ENCODE measurements at regions not wholly inside any gene's neighbourhood (a gene's known extent, or its start where the extent isn't known, plus 50 kb on each side); places are given as distances from the start of the nearest gene placed in this dataset.

DNA sequence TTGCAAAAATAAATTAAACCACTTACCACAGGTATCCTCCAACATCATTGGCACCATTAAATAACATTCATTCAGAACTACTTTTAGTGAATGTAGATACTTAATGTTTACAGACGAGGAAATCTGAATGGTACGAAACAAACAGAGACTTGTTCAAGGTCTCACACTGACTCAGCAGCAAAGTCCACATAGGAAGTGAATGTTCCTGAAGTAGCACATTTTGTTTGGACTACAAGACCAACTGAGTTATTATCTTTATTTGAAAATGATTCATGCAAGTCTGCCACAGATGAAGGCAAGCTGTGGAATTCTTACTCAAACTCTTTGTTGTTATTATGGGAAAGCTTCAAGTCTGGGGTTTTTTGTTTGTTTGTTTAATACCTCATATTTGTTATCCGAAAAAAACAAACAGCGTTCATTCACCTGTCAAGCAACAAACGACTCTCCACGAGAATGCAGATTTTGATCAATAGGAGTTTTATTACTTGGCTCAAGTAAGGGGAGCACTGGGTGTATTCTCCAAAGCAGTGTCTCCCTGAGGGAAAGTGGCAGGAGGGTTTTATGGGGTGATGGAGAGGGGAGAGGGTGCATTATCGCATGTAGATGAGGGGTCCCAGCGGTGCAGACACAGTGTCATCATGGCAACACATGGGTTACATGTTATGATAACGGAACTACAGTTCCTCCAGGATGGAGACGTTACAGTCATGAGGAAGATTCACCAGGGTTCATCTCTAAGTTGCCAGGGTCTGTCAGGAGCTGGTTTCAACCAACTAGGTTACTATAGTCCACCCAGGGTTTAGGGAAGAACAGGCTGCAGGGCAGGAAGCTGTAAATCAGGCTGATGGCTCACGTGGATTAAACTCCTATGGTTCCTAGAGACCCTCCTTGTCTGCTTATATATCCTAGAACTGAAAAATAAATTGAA is 147.7 kb upstream of the AKR1E2 start:
- CTCF ChIA-PET, result interaction anchor here (1.4 to 2.2 kb wide), 4 partner anchors 13 to 21 kb away, joined by 4 to 9 read pairs (median 5); no protein-coding TSS in a partner anchor
- H3K4me3 ChIP-seq (ENCODE audit: low read depth, low read length), result no peak overlapping the region
- TF ChIP-seq, protein P1, sequence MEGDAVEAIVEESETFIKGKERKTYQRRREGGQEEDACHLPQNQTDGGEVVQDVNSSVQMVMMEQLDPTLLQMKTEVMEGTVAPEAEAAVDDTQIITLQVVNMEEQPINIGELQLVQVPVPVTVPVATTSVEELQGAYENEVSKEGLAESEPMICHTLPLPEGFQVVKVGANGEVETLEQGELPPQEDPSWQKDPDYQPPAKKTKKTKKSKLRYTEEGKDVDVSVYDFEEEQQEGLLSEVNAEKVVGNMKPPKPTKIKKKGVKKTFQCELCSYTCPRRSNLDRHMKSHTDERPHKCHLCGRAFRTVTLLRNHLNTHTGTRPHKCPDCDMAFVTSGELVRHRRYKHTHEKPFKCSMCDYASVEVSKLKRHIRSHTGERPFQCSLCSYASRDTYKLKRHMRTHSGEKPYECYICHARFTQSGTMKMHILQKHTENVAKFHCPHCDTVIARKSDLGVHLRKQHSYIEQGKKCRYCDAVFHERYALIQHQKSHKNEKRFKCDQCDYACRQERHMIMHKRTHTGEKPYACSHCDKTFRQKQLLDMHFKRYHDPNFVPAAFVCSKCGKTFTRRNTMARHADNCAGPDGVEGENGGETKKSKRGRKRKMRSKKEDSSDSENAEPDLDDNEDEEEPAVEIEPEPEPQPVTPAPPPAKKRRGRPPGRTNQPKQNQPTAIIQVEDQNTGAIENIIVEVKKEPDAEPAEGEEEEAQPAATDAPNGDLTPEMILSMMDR (IDR thresholded peaks at IDR 0.05; ENCODE audit: insufficient read depth, low read length, missing control alignments), result no peak
- POLR2A ChIA-PET, result no interaction called here
- DNase-seq (ENCODE audit: low read depth, low spot score), result no peak

DNA sequence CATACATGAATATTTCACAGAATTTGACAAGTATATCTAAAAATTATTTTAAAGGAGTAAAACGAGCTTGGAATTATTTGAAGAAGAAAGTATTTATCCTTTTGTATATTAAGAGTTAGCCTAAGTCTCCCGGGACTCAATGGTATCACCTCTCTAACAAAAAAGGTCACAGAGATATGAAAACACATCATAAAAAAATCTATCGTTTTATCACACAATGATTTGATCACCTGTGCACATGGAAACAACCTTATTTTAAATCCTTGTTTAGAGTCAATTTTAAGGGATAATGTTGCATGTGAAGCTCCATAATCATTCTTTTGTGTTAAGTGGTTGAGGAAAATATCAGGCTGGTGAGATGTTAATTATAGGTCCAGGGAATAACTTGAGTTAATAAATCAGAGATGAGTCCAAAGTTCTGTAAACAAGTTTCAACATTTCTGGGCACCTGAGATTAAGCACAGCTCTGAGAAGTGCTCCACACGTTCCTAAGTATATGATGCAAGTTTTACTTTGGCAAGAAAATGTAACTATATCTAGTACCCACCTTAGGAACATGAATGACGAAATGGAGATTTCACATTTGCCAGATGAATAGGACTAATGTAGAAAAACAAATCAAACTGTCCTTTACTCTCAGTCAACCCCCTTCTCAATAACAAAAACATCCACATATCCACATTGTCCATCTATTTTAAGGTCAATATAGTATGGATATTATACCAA is 148.5 kb upstream of the AKR1E2 start:
- no peak overlapping the region for H3K4me3 ChIP-seq (ENCODE audit: low read depth, low read length)
- CTCF ChIA-PET, result interaction anchor here (1.4 to 2.2 kb wide), 4 partner anchors 12 to 20 kb away, joined by 4 to 9 read pairs (median 5); no protein-coding TSS in a partner anchor
- TF ChIP-seq, protein P1 (IDR thresholded peaks at IDR 0.05; ENCODE audit: insufficient read depth, low read length, missing control alignments), result no peak
- POLR2A ChIA-PET, result no interaction called here
- DNase-seq (ENCODE audit: low read depth, low spot score), result no peak

DNA sequence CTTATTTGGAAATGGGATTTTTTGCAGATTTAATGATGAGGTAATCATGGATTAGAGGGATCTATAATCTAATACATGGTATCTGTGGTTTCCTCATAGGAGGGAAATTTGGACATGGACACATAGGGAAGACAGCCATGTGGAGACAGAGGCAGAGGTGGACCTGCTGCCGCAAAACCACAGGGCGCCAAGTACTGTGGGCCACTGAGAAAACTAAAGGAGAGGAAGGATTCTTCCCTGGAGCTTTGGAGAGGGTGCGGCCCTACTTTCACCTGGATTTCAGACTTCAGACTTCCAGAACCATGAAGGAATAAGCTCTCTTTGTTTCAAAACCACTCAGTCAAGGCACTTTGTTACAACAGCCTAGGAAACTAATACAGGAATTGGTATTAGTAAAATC is 149.4 kb upstream of the AKR1E2 start:
- CTCF ChIA-PET, result interaction anchor here (1.4 to 1.7 kb wide), 3 partner anchors 15 to 20 kb away, joined by 4 to 5 read pairs (median 5); no protein-coding TSS in a partner anchor
- TF ChIP-seq, protein P1 (IDR thresholded peaks at IDR 0.05; ENCODE audit: insufficient read depth, low read length, missing control alignments), result no peak
- POLR2A ChIA-PET, result no interaction called here

DNA sequence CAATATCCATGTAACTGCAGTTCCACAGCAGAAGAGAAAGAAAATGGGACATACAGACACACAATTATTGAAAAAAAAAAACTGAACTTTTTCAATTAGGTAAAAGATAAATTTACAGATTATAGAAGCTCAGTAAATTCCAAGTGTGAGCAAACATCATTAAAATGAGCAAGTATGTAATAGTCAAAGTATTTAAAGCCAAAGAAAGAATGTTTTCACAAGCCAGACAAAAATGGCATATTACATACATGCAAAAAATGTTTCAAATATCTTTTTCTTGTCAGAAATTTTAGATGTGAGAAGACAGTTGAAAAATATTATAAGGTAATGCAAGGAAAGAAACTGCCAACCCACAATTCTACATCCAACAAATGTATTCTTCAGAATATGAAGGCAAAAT is 150.2 kb upstream of the AKR1E2 start:
- CTCF ChIA-PET, result no interaction called here
- H3K4me3 ChIP-seq (ENCODE audit: low read depth, low read length), result no peak overlapping the region
- DNase-seq (ENCODE audit: low read depth, low spot score), result no peak
- TF ChIP-seq, protein P1 (IDR thresholded peaks at IDR 0.05; ENCODE audit: insufficient read depth, low read length, missing control alignments), result no peak
- POLR2A ChIA-PET, result interaction anchor here (0.7 kb wide), 1 partner anchor 350 kb away, joined by 3 read pairs; no protein-coding TSS in a partner anchor

More for the DNA sequence above, 149.4 kb upstream of the AKR1E2 start:
- H3K4me3 ChIP-seq (ENCODE audit: low read depth, low read length), result no peak overlapping the region
- DNase-seq (ENCODE audit: low read depth, low spot score), result no peak

DNA sequence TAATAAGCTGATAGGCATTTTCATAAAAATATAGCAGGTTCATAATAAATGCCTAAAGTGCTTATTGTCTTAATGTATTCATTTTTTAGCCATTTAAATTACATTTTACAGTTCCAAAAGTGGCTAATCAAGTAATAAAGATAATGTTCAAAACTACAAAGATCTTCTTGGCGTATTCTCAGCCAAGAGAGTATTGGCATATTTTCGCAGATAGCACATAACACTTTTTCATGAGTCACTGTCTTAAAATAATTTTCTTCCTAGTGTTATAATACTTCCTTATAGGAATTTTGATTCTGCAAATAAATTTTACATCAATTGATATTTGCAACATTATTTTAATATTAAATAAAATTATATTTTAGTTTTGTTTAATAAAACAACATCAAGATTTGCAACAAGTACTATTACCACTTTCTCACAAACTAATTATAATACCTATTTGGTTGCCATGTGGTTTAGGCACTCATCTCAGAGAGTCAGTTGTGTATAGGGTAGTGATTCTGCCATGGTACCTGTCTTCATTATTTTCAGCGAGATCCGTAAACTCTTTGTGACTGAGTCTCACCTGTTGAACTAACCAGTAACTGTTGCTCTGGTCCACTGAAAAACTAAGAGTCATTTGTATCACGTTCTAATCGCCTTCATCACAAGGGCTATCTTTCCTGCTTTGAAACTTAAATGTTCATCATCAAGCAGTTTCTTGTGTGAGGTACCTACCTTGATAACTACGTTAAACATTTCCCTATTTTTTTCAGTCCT is 152.5 kb upstream of the AKR1E2 start:
- ChIA-PET CTCF (interaction anchor here (1.9 kb wide), 1 partner anchor 15 kb away, joined by 4 read pairs; no protein-coding TSS in a partner anchor), POLR2A (no interaction called here)
- DNase-seq (ENCODE audit: low read depth, low spot score), result no peak
- TF ChIP-seq, protein P1 (IDR thresholded peaks at IDR 0.05; ENCODE audit: insufficient read depth, low read length, missing control alignments), result no peak
- H3K4me3 ChIP-seq (ENCODE audit: low read depth, low read length), result no peak overlapping the region

All from AG04449 (cell line).